ENCODE measurements at regions not wholly inside any gene's neighbourhood (a gene's known extent, or its start where the extent isn't known, plus 50 kb on each side); places are given as distances from the start of the nearest gene placed in this dataset.

GRCh38 chr10:131655101-131655849, 245.5 kb upstream of the PPP2R2D start:
- TF ChIP-seq CTCF (IDR thresholded peaks at IDR 0.05; ENCODE audit: poor library complexity, severe bottlenecking) (no peak), TAF1 (IDR thresholded peaks at IDR 0.05; ENCODE audit: low read depth) (no peak), POLR2AphosphoS5 (IDR thresholded peaks at IDR 0.05) (no peak), EZH2 (IDR thresholded peaks at IDR 0.05; ENCODE audit: borderline replicate concordance, insufficient read depth, low read length, poor library complexity, severe bottlenecking) (no peak), SMC3 (conservative IDR thresholded peaks at IDR 0.05; ENCODE audit: poor library complexity) (no peak), RAD21 (conservative IDR thresholded peaks at IDR 0.05) (no peak)
